ENCODE measurements at regions not wholly inside any gene's neighbourhood (a gene's known extent, or its start where the extent isn't known, plus 50 kb on each side); places are given as distances from the start of the nearest gene placed in this dataset.

GRCh38 chr16:80074329-80074728 is 466.5 kb upstream of the DYNLRB2 start:
- TF ChIP-seq POLR2A (IDR thresholded peaks at IDR 0.05) (no peak), CTCF (IDR thresholded peaks at IDR 0.05) (no peak)
- H3K27me3 ChIP-seq = no peaks in the 10 kb centered on the region
- H3K9me3 ChIP-seq (replicated peaks in 1 of 3) = no peaks in the 10 kb centered on the region
- intact Hi-C loops (cut with DNase I) = no loop called here
- H3K36me3 ChIP-seq (replicated peaks in 1 of 2) = no peaks in the 10 kb centered on the region
- H3K27ac ChIP-seq = no peak overlapping the region
- WGBS, 4 donors = 75 to 88% (median 82%) methylated on average over 1 of the region's 1 CpG
- no peak for DNase-seq
- no peaks in the 10 kb centered on the region for H3K4me1 ChIP-seq (replicated peaks in 1 of 2)
- H3K4me3 ChIP-seq = no peak overlapping the region

- H3K4me3 ChIP-seq = no peak overlapping the region
- DNase-seq = no peak
- no peaks in the 10 kb centered on the region for H3K4me1 ChIP-seq (replicated peaks in 1 of 2)
- TF ChIP-seq POLR2A (IDR thresholded peaks at IDR 0.05) (no peak), CTCF (IDR thresholded peaks at IDR 0.05) (no peak)
- 74 to 80% (median 77%) methylated on average over 5 of the region's 5 CpGs for WGBS, 4 donors
- intact Hi-C loops (cut with DNase I) = no loop called here
- no peaks in the 10 kb centered on the region for H3K36me3 ChIP-seq (replicated peaks in 1 of 2)
- no peak overlapping the region for H3K27ac ChIP-seq
- no peaks in the 10 kb centered on the region for H3K9me3 ChIP-seq (replicated peaks in 1 of 3)
- no peaks in the 10 kb centered on the region for H3K27me3 ChIP-seq
Measured at GRCh38 chr16:80071964-80072456, 468.8 kb upstream of the DYNLRB2 start.

- Histone ChIP-seq H3K4me3 (no peak overlapping the region), H3K9me3 (replicated peaks in 1 of 3) (no peaks in the 10 kb centered on the region), H3K27me3 (no peaks in the 10 kb centered on the region), H3K27ac (no peak overlapping the region), H3K4me1 (replicated peaks in 1 of 2) (no peaks in the 10 kb centered on the region), H3K36me3 (replicated peaks in 1 of 2) (no peaks in the 10 kb centered on the region)
- 76 to 84% (median 82%) methylated on average over 12 of the region's 12 CpGs for WGBS, 4 donors
- intact Hi-C loops (cut with DNase I) = no loop called here
- DNase-seq = no peak
- TF ChIP-seq CTCF (IDR thresholded peaks at IDR 0.05) = no peak
- no peak for TF ChIP-seq POLR2A (IDR thresholded peaks at IDR 0.05)
Measured at GRCh38 chr16:80066805-80067580, 466.5 kb upstream of the MAF start.

- intact Hi-C loops (cut with DNase I) = no loop called here
- no peaks in the 10 kb centered on the region for H3K4me1 ChIP-seq (replicated peaks in 1 of 2)
- no peaks in the 10 kb centered on the region for H3K27me3 ChIP-seq
- H3K9me3 ChIP-seq (replicated peaks in 1 of 3) = no peaks in the 10 kb centered on the region
- TF ChIP-seq POLR2A (IDR thresholded peaks at IDR 0.05) (no peak), CTCF (IDR thresholded peaks at IDR 0.05) (no peak)
- no peak overlapping the region for H3K4me3 ChIP-seq
- H3K27ac ChIP-seq = no peak overlapping the region
- WGBS, 4 donors = 64 to 90% (median 79%) methylated on average over 3 of the region's 3 CpGs
- no peak for DNase-seq
- no peaks in the 10 kb centered on the region for H3K36me3 ChIP-seq (replicated peaks in 1 of 2)
Measured at GRCh38 chr16:80065541-80065940, 465.0 kb upstream of the MAF start.
